Glutamatergic neuron (in vitro differentiated cells): ENCODE measurements at regions not wholly inside any gene's neighbourhood (a gene's known extent, or its start where the extent isn't known, plus 50 kb on each side); places are given as distances from the start of the nearest gene placed in this dataset.

Experiments used
- DNase-seq: peaks from one replicate; pipeline ENCODE4 v3.0.0; 2022
- H3K27ac Mint-ChIP-seq: one replicate; pipeline ENCODE4 v1.8.0; 2020; ENCODE audit warnings: mild to moderate bottlenecking, mixed read lengths, inconsistent platforms; ENCODE audit not compliant: unreplicated experiment
- H3K27me3 Mint-ChIP-seq: one replicate; pipeline ENCODE4 v1.8.0; 2020; ENCODE audit warnings: mild to moderate bottlenecking, moderate library complexity, mixed read lengths, inconsistent platforms; ENCODE audit not compliant: unreplicated experiment
- H3K36me3 Mint-ChIP-seq: one replicate; pipeline ENCODE4 v1.8.0; 2020; ENCODE audit warnings: mild to moderate bottlenecking, mixed read lengths, inconsistent platforms; ENCODE audit not compliant: unreplicated experiment
- H3K4me1 Mint-ChIP-seq: one replicate; pipeline ENCODE4 v1.8.0; 2020; ENCODE audit warnings: mild to moderate bottlenecking, low read depth, mixed read lengths, inconsistent platforms; ENCODE audit not compliant: unreplicated experiment
- H3K4me3 Mint-ChIP-seq: one replicate; pipeline ENCODE4 v1.8.0; 2020; ENCODE audit warnings: mild to moderate bottlenecking, mixed read lengths, inconsistent platforms; ENCODE audit not compliant: unreplicated experiment
- H3K9me3 Mint-ChIP-seq: one replicate; pipeline ENCODE4 v1.8.0; 2020; ENCODE audit warnings: mild to moderate bottlenecking, moderate library complexity, mixed read lengths, inconsistent platforms; ENCODE audit not compliant: unreplicated experiment
- TF ChIP-seq, protein P1 (sequence below): fragments of 200-600 bp; sonication (generic); IDR thresholded peaks from one replicate; pipeline ENCODE4 v1.5.0; 2021; ENCODE audit not compliant: partially characterized antibody, unreplicated experiment

DNA sequence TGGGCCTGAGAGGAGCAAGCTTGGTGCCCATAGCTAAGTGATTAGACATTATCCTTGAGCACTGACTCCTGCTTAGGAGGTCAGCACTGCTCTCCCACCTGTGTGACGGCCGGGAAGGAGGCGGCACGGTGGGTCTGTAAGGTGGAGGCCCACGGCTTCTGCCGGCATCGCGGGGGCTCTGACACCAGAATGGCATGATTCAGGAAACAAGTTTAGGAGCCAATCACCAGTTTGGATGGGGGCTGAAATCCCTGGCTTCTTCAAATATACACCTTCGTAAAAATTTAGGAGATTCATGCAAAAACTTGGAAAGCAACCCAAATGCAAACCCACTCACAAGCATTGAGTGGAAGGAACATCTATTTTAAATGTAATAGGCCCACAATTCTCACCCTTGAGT lies 307.3 kb upstream of the TSHZ3 start:
- no peaks in the 10 kb centered on the region for H3K36me3 Mint-ChIP-seq
- no peak overlapping the region for H3K27ac Mint-ChIP-seq
- peaks cover 1% of the 10 kb centered on the region for H3K27me3 Mint-ChIP-seq
- no peak overlapping the region for H3K4me3 Mint-ChIP-seq
- H3K9me3 Mint-ChIP-seq, result peaks cover 3% of the 10 kb centered on the region
- no peaks in the 10 kb centered on the region for H3K4me1 Mint-ChIP-seq
- TF ChIP-seq, protein P1, sequence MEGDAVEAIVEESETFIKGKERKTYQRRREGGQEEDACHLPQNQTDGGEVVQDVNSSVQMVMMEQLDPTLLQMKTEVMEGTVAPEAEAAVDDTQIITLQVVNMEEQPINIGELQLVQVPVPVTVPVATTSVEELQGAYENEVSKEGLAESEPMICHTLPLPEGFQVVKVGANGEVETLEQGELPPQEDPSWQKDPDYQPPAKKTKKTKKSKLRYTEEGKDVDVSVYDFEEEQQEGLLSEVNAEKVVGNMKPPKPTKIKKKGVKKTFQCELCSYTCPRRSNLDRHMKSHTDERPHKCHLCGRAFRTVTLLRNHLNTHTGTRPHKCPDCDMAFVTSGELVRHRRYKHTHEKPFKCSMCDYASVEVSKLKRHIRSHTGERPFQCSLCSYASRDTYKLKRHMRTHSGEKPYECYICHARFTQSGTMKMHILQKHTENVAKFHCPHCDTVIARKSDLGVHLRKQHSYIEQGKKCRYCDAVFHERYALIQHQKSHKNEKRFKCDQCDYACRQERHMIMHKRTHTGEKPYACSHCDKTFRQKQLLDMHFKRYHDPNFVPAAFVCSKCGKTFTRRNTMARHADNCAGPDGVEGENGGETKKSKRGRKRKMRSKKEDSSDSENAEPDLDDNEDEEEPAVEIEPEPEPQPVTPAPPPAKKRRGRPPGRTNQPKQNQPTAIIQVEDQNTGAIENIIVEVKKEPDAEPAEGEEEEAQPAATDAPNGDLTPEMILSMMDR, result no peak
- no peak for DNase-seq

DNA sequence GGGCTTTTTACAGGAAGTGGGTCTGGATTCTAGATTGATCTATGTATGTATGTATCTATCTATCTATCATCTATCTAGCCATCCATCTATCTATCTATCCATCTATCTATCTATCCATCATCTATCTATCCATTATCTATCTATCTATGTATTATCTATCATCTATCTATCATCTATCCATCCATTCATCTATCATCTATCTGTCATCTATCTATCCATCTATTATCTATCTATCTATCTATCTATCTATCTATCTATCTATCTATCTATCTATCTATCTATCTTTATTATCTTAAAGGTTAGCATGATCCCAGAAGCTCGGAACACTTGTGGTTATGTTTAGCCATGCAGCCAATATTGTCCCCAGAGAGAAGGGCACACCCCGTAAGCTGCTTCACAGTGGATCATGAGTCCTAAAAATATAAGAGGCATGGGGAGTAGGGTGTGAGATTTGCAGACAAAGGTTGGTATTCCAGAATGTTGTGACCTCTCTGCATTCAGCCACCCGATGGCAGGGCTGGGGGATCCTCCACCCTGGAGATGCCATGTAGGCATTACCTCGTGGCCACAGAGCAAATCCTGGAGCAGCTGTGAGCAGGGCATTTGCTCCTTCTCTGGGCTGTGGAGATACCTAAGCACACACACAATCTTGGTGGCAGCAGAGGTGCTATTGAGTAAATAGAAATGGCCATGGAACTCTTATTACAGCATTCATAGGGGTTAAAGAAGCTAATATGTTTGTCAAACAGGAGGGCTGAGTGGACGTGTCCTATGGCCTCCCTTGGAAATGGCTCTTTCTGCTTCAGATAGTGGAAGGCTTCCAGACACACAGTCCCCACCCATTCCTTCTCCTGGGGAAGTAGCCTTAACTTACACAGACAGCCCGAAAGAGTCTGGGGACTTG lies 310.0 kb upstream of the TSHZ3 start:
- Mint-ChIP-seq H3K36me3 (no peaks in the 10 kb centered on the region), H3K9me3 (no peaks in the 10 kb centered on the region), H3K27ac (no peak overlapping the region), H3K27me3 (peaks cover 1% of the 10 kb centered on the region), H3K4me1 (no peaks in the 10 kb centered on the region), H3K4me3 (no peak overlapping the region)
- TF ChIP-seq, protein P1, result no peak
- no peak for DNase-seq

DNA sequence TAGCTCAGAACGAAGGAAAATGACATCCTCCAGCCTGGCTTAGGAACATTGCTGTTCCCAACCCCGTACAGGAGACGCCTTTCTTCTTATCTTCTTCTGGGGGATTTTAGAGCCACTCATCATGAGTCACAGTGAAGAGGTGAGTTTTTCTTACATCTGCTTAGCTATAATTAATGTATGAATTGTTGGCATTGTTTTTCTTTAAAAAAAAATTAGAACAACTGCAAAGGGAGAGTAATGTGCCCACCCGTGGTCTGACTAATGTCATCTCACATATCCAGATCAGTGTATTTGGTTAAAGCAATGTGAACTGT lies 310.6 kb upstream of the TSHZ3 start:
- H3K27ac Mint-ChIP-seq, result no peak overlapping the region
- no peaks in the 10 kb centered on the region for H3K36me3 Mint-ChIP-seq
- H3K4me1 Mint-ChIP-seq, result no peaks in the 10 kb centered on the region

DNA sequence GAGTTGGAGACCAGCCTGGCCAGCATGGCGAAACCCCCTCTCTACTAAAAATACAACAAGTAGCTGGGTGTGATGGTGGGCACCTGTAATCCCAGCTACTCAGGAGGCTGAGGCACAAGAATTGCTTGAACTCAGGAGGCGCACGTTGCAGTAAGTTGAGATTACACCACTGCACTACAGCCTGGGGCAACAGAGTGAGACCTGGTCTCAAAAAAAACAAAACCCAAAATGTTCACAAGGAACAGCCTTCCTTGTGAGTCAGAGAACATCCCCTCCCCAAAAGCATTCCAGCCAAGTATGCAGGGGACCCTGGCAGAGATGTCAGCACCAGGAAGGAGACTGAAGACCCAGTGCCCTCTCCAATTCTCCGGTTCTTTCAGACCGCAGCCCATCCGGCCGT lies 314.9 kb upstream of the TSHZ3 start:
- no peak for DNase-seq
- no peak overlapping the region for H3K4me3 Mint-ChIP-seq
- TF ChIP-seq, protein P1, result no peak
- H3K27me3 Mint-ChIP-seq, result peaks cover 1% of the 10 kb centered on the region
- no peak overlapping the region for H3K27ac Mint-ChIP-seq
- no peaks in the 10 kb centered on the region for H3K36me3 Mint-ChIP-seq
- no peaks in the 10 kb centered on the region for H3K4me1 Mint-ChIP-seq
- H3K9me3 Mint-ChIP-seq, result no peaks in the 10 kb centered on the region

More for the DNA sequence above, 310.6 kb upstream of the TSHZ3 start:
- DNase-seq, result no peak
- Mint-ChIP-seq H3K4me3 (no peak overlapping the region), H3K27me3 (peaks cover 1% of the 10 kb centered on the region), H3K9me3 (no peaks in the 10 kb centered on the region)
- TF ChIP-seq, protein P1, result no peak

DNA sequence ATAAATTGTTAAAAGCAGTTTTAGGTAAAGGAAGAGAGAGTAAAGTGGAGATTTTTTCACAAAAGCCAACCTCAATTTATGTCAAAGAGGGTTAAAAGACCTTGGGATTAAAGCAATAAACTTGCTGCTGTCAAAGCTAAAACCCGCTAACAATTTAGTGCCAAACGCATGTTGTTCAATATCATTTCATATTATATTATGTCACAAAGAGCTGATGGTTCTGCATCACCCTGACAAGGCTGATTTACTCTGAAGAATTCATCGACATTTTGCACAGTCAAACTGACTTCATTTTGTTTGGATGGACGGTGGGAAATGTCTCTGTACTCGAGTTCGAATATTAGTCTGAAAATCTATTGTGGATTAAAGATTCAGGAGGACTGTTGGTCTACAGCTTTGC lies 315.8 kb upstream of the TSHZ3 start:
- H3K4me1 Mint-ChIP-seq, result no peaks in the 10 kb centered on the region

More for the DNA sequence above, 315.8 kb upstream of the TSHZ3 start:
- Mint-ChIP-seq H3K9me3 (no peaks in the 10 kb centered on the region), H3K27me3 (peaks cover 1% of the 10 kb centered on the region), H3K4me3 (no peak overlapping the region), H3K36me3 (no peaks in the 10 kb centered on the region), H3K27ac (no peak overlapping the region)
- TF ChIP-seq, protein P1, result no peak
- DNase-seq, result no peak
